Endothelial cell of umbilical vein (primary cell): ENCODE measurements at regions not wholly inside any gene's neighbourhood (a gene's known extent, or its start where the extent isn't known, plus 50 kb on each side); places are given as distances from the start of the nearest gene placed in this dataset.

ENCODE experiments used
- BruUV-seq: library from RNA; stranded (reverse); fragments of 400-500 nt; replicated peaks from 2 replicates; lab custom pipeline; 2021; lab: Mats Ljungman, UMichigan
- CTCF ChIA-PET: fragments of 300-600, 350-600 bp; sonication (Branson Sonifier 250); formaldehyde crosslinking; loops from one replicate; lab custom pipeline; 2021; ENCODE audit warnings: antibody characterized with exemption, inconsistent platforms; lab: Charles Lee
- POLR2A ChIA-PET: fragments of 300-600, 350-600 bp; sonication (Branson Sonifier 250); formaldehyde crosslinking; loops from one replicate; lab custom pipeline; 2021; ENCODE audit warnings: antibody characterized with exemption, inconsistent platforms; lab: Charles Lee
- DNase-seq: peaks from one replicate; pipeline ENCODE4 v3.0.0-alpha.2; 2011; ENCODE audit warnings: low read depth, low spot score
- FAIRE-seq: peaks from 2 replicates; lab custom pipeline; 2011; peaks lifted over from hg19 to GRCh38; lab: Jason Lieb, UNC
- H2AFZ ChIP-seq: 2 replicates; pipeline ENCODE4 v1.6.0; 2012; ENCODE audit warnings: low read depth, low read length, control low read depth, inconsistent platforms
- H3K27ac ChIP-seq: 2 replicates; pipeline ENCODE4 v1.5.1; 2011; ENCODE audit warnings: low read depth, mild to moderate bottlenecking, control low read depth, low read length, moderate library complexity; ENCODE audit not compliant: insufficient read depth
- H3K27me3 ChIP-seq, 2 experiments: 2 replicates each; pipeline versions ENCODE4 v1.6.0 to v1.6.1; 2011; ENCODE audit warnings: low read length in 2 of 2, mixed read lengths in 1 of 2; ENCODE audit not compliant: control insufficient read depth in 2 of 2, insufficient read depth in 2 of 2
- H3K36me3 ChIP-seq, 2 experiments: 2 replicates in 1 of 2; 3 replicates in 1 of 2; pipeline ENCODE4 v1.5.1; 2011; ENCODE audit warnings: low read length in 2 of 2, mild to moderate bottlenecking in 1 of 2, moderate library complexity in 1 of 2; ENCODE audit not compliant: control insufficient read depth in 2 of 2, insufficient read depth in 2 of 2; ENCODE audit errors: extremely low read depth in 1 of 2
- H3K4me1 ChIP-seq: 3 replicates; pipeline ENCODE4 v1.5.1; 2011; ENCODE audit warnings: mild to moderate bottlenecking, low read length; ENCODE audit not compliant: control insufficient read depth, insufficient read depth; ENCODE audit errors: extremely low read depth
- H3K4me2 ChIP-seq: 2 replicates; pipeline ENCODE4 v1.6.1; 2011; ENCODE audit warnings: low read length, control low read depth, mixed read lengths; ENCODE audit not compliant: insufficient read depth
- H3K4me3 ChIP-seq, 3 experiments: fragments of 200-600 bp in 1 of 3; sonication (generic), shearing (Covaris generic) in 1 of 3; replicated peaks in 1 of 3; 2 replicates each; pipeline ENCODE4 v1.5.1; 2011 to 2016; ENCODE audit warnings: control low read depth in 3 of 3, low read length in 3 of 3, mild to moderate bottlenecking in 2 of 3, inconsistent platforms in 1 of 3, low read depth in 1 of 3, moderate library complexity in 1 of 3; ENCODE audit not compliant: insufficient read depth in 1 of 3
- H3K79me2 ChIP-seq: 2 replicates; pipeline ENCODE4 v1.6.0; 2012; ENCODE audit warnings: low read length, inconsistent platforms; ENCODE audit not compliant: control insufficient read depth, insufficient read depth
- H3K9ac ChIP-seq: replicated peaks from 2 replicates; pipeline ENCODE3; 2011; ENCODE audit warnings: low read length, control low read depth; ENCODE audit not compliant: insufficient read depth; ENCODE audit errors: extremely low read depth
- H3K9me1 ChIP-seq: replicated peaks from 3 replicates; pipeline ENCODE4 v1.6.0; 2011; ENCODE audit warnings: mild to moderate bottlenecking, low read length; ENCODE audit not compliant: control insufficient read depth, insufficient read depth; ENCODE audit errors: extremely low read depth
- H3K9me3 ChIP-seq: replicated peaks from 2 replicates; pipeline ENCODE4 v1.5.1; 2012; ENCODE audit warnings: low read length, inconsistent platforms; ENCODE audit not compliant: control insufficient read depth, insufficient read depth
- H4K20me1 ChIP-seq: replicated peaks from 2 replicates; pipeline ENCODE3; 2011; ENCODE audit warnings: mild to moderate bottlenecking, low read length; ENCODE audit not compliant: control insufficient read depth, insufficient read depth; ENCODE audit errors: extremely low read depth
- EZH2 ChIP-seq: IDR thresholded peaks from 2 replicates; pipeline ENCODE4 v1.6.1; 2012; ENCODE audit warnings: borderline replicate concordance, low read depth, mild to moderate bottlenecking, moderate library complexity, low read length, inconsistent platforms; ENCODE audit not compliant: severe bottlenecking
- FOS ChIP-seq: IDR thresholded peaks from 2 replicates; pipeline ENCODE4 v1.6.1; 2011; ENCODE audit warnings: mild to moderate bottlenecking, low read length, moderate library complexity, borderline replicate concordance; ENCODE audit not compliant: insufficient read depth
- GATA2 ChIP-seq: IDR thresholded peaks from 2 replicates; pipeline ENCODE4 v1.7.0; 2011; ENCODE audit warnings: low read depth, mild to moderate bottlenecking, moderate library complexity, mixed read lengths, low read length; ENCODE audit not compliant: insufficient read length, insufficient read depth
- JUN ChIP-seq: IDR thresholded peaks from 2 replicates; pipeline ENCODE4 v1.6.1; 2011; ENCODE audit warnings: borderline replicate concordance, low read depth; ENCODE audit not compliant: insufficient read length, insufficient read depth
- MYC ChIP-seq: IDR thresholded peaks from one replicate; pipeline ENCODE4 v1.6.1; 2011; ENCODE audit warnings: mild to moderate bottlenecking, low read depth, low read length
- POLR2A ChIP-seq: IDR thresholded peaks from 2 replicates; pipeline ENCODE4 v1.6.1; 2012; ENCODE audit warnings: low read depth, mild to moderate bottlenecking, control low read depth, low read length
- POLR2AphosphoS5 ChIP-seq: IDR thresholded peaks from 2 replicates; pipeline ENCODE4 v1.6.1; 2012; ENCODE audit warnings: low read depth, mild to moderate bottlenecking, control low read depth, low read length, moderate library complexity; ENCODE audit not compliant: insufficient read depth
- dilution Hi-C: fragments of 300-500 bp; cut with MboI; formaldehyde crosslinking; loops from one replicate; pipeline ENCODE4 v1.15.0; 2019; ENCODE audit warnings: low sequenced_read_pairs; ENCODE audit not compliant: extremely low pct_ligation_motif_present
- intact Hi-C: fragments of 100-400 bp; cut with micrococcal nuclease; formaldehyde crosslinking; loops from one replicate; pipeline ENCODE4 v1.10.0; 2022
- TF ChIP-seq, protein P1 (sequence below): IDR thresholded peaks from 2 replicates; pipeline ENCODE4 v1.6.1; 2011; ENCODE audit not compliant: insufficient read depth, insufficient read length
- TF ChIP-seq, protein P2 (sequence below), 2 donors: IDR thresholded peaks; 1 replicate in 1 of 2; 2 replicates in 1 of 2; pipeline ENCODE4 v1.5.1; 2011; ENCODE audit warnings: low read length in 2 of 2, mild to moderate bottlenecking in 2 of 2, moderate library complexity in 2 of 2, control low read depth in 1 of 2, inconsistent platforms in 1 of 2, low read depth in 1 of 2; ENCODE audit not compliant: insufficient read depth in 1 of 2; ENCODE audit errors: extremely low read depth in 1 of 2

DNA sequence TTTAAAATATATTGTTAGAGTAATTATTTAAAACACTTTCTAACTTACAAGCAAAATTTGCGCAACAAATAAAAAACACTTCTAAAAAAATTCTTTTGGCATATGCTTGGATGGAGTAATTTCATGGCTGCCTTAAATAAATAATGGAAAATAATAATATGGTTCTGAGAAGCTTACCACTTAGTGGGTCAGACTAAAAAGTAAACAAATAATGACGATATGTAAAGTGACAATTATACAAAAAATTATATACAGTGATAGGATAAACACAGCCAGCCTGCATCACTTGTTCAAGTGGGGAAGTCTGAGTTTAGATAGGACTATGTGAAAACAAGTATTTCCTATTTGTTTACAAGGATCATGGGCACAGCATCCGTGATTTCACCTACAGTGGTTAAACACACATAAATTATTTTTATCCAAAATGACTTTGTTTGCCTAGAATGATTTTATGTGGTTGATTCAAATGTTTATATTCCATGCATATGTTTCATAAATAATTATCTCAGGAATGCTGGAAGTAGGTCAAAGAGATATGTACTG is 141.7 kb upstream of the SEMA3D start:
- Histone ChIP-seq H4K20me1 (no peaks in the 10 kb centered on the region), H3K27me3 (no peaks in the 10 kb centered on the region), H2AFZ (no peak overlapping the region), H3K4me2 (no peak overlapping the region), H3K4me3 (no peak overlapping the region), H3K36me3 (no peaks in the 10 kb centered on the region), H3K9me1 (no peaks in the 10 kb centered on the region), H3K9me3 (no peaks in the 10 kb centered on the region), H3K4me1 (no peaks in the 10 kb centered on the region), H3K9ac (no peak overlapping the region), H3K79me2 (no peaks in the 10 kb centered on the region), H3K27ac (no peak overlapping the region)
- TF ChIP-seq, protein P1, sequence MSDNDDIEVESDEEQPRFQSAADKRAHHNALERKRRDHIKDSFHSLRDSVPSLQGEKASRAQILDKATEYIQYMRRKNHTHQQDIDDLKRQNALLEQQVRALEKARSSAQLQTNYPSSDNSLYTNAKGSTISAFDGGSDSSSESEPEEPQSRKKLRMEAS = no peak
- TF ChIP-seq, protein P2, sequence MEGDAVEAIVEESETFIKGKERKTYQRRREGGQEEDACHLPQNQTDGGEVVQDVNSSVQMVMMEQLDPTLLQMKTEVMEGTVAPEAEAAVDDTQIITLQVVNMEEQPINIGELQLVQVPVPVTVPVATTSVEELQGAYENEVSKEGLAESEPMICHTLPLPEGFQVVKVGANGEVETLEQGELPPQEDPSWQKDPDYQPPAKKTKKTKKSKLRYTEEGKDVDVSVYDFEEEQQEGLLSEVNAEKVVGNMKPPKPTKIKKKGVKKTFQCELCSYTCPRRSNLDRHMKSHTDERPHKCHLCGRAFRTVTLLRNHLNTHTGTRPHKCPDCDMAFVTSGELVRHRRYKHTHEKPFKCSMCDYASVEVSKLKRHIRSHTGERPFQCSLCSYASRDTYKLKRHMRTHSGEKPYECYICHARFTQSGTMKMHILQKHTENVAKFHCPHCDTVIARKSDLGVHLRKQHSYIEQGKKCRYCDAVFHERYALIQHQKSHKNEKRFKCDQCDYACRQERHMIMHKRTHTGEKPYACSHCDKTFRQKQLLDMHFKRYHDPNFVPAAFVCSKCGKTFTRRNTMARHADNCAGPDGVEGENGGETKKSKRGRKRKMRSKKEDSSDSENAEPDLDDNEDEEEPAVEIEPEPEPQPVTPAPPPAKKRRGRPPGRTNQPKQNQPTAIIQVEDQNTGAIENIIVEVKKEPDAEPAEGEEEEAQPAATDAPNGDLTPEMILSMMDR (IDR thresholded peaks at IDR 0.05; ENCODE audit: extremely low read depth in 1 of 2, insufficient read depth in 1 of 2, low read depth in 1 of 2, low read length in 2 of 2) = no peak
- no peak for TF ChIP-seq MYC
- TF ChIP-seq EZH2 = no peak
- TF ChIP-seq GATA2 = no peak
- no peak for TF ChIP-seq POLR2AphosphoS5
- TF ChIP-seq FOS = no peak
- TF ChIP-seq JUN = no peak
- no peak for TF ChIP-seq POLR2A
- POLR2A ChIA-PET = no interaction called here
- FAIRE-seq = no peak
- no TSS peak for BruUV-seq
- CTCF ChIA-PET = no interaction called here
- DNase-seq = no peak
- intact Hi-C loops (no loop called here), dilution Hi-C loops (no loop called here)
